Neutrophil (primary cell): ENCODE measurements at regions not wholly inside any gene's neighbourhood (a gene's known extent, or its start where the extent isn't known, plus 50 kb on each side); places are given as distances from the start of the nearest gene placed in this dataset.

ENCODE experiments used
- H3K27ac ChIP-seq: fragments of 200-600 bp; sonication (generic); 2 replicates; pipeline ENCODE4 v1.5.1; 2016; ENCODE audit warnings: mild to moderate bottlenecking, moderate library complexity
- H3K27me3 ChIP-seq: fragments of 200-600 bp; sonication (generic); 2 replicates; pipeline ENCODE4 v1.6.0; 2016; ENCODE audit warnings: mild to moderate bottlenecking
- H3K36me3 ChIP-seq: fragments of 200-600 bp; sonication (generic); 2 replicates; pipeline ENCODE4 v1.5.1; 2017
- H3K4me1 ChIP-seq, 2 experiments: fragments of 200-600 bp in 1 of 2; sonication (generic) in 1 of 2; 1 replicate in 1 of 2; 2 replicates in 1 of 2; pipeline versions ENCODE4 v1.5.1 to v1.6.1; 2013 to 2016; ENCODE audit warnings: low read depth in 1 of 2, low read length in 1 of 2, mild to moderate bottlenecking in 1 of 2, moderate library complexity in 1 of 2; ENCODE audit not compliant: control insufficient read depth in 1 of 2, insufficient read depth in 1 of 2
- H3K4me3 ChIP-seq, 2 experiments: fragments of 200-600 bp in 1 of 2; sonication (generic) in 1 of 2; 1 replicate in 1 of 2; 2 replicates in 1 of 2; pipeline ENCODE4 v1.5.1; 2013 to 2016; ENCODE audit warnings: low read depth in 1 of 2, low read length in 1 of 2, mild to moderate bottlenecking in 1 of 2, moderate library complexity in 1 of 2
- H3K9me3 ChIP-seq: fragments of 200-600 bp; sonication (generic); 2 replicates; pipeline ENCODE4 v1.5.1; 2016
- CTCF ChIP-seq: fragments of 200-600 bp; sonication (generic); IDR thresholded peaks from 2 replicates; pipeline ENCODE4 v1.5.1; 2016; ENCODE audit warnings: antibody characterized with exemption

- no peaks in the 10 kb centered on the region for H3K4me1 ChIP-seq
- H3K27ac ChIP-seq = no peak overlapping the region
Measured at GRCh38 chr11:121780971-121781370, 328.2 kb upstream of the SORL1-AS1 start.

GRCh38 chr11:121777056-121777455 lies 324.3 kb upstream of the SORL1-AS1 start:
- H3K4me3 ChIP-seq = no peak overlapping the region
- H3K4me1 ChIP-seq = no peaks in the 10 kb centered on the region
- no peak for TF ChIP-seq CTCF
- H3K27ac ChIP-seq = no peak overlapping the region
- H3K36me3 ChIP-seq = no peaks in the 10 kb centered on the region
- no peaks in the 10 kb centered on the region for H3K27me3 ChIP-seq
- no peaks in the 10 kb centered on the region for H3K9me3 ChIP-seq

More at GRCh38 chr11:121780971-121781370, 328.2 kb upstream of the SORL1-AS1 start:
- no peaks in the 10 kb centered on the region for H3K27me3 ChIP-seq
- H3K4me3 ChIP-seq = no peak overlapping the region
- H3K9me3 ChIP-seq = no peaks in the 10 kb centered on the region
- TF ChIP-seq CTCF = no peak
- no peaks in the 10 kb centered on the region for H3K36me3 ChIP-seq

- no peak for TF ChIP-seq CTCF
- no peak overlapping the region for H3K27ac ChIP-seq
Measured at GRCh38 chr11:121775276-121775675, 322.5 kb upstream of the SORL1-AS1 start.

GRCh38 chr11:121773076-121773475 lies 320.3 kb upstream of the SORL1-AS1 start:
- H3K4me1 ChIP-seq = no peaks in the 10 kb centered on the region
- no peak overlapping the region for H3K4me3 ChIP-seq
- no peaks in the 10 kb centered on the region for H3K27me3 ChIP-seq
- no peak overlapping the region for H3K27ac ChIP-seq
- H3K9me3 ChIP-seq = no peaks in the 10 kb centered on the region
- no peak for TF ChIP-seq CTCF
- no peaks in the 10 kb centered on the region for H3K36me3 ChIP-seq

More at GRCh38 chr11:121775276-121775675, 322.5 kb upstream of the SORL1-AS1 start:
- no peaks in the 10 kb centered on the region for H3K27me3 ChIP-seq
- no peaks in the 10 kb centered on the region for H3K9me3 ChIP-seq
- no peaks in the 10 kb centered on the region for H3K4me1 ChIP-seq
- no peak overlapping the region for H3K4me3 ChIP-seq
- no peaks in the 10 kb centered on the region for H3K36me3 ChIP-seq

GRCh38 chr11:121770939-121771595 lies 318.3 kb upstream of the SORL1-AS1 start:
- no peaks in the 10 kb centered on the region for H3K27me3 ChIP-seq
- no peaks in the 10 kb centered on the region for H3K36me3 ChIP-seq
- H3K27ac ChIP-seq = no peak overlapping the region
- H3K4me3 ChIP-seq = no peak overlapping the region
- H3K9me3 ChIP-seq = no peaks in the 10 kb centered on the region
- H3K4me1 ChIP-seq = no peaks in the 10 kb centered on the region
- no peak for TF ChIP-seq CTCF
